GM18870 (cell line): ENCODE measurements at regions not wholly inside any gene's neighbourhood (a gene's known extent, or its start where the extent isn't known, plus 50 kb on each side); places are given as distances from the start of the nearest gene placed in this dataset.
"Not testable (repeated sequence)": the region's sequence is repeated elsewhere in the genome, so short reads cannot be mapped to it uniquely, and the experiment has no call there.

Experiments used
- ATAC-seq: cut with Tn5 transposase; IDR thresholded peaks from one replicate; pipeline ENCODE4 v1.9.1; 2021; ENCODE audit warnings: moderate library complexity; ENCODE audit not compliant: unreplicated experiment

- ATAC-seq = no peak
These were observed 114.3 kb upstream of the LRFN2 start for GRCh38 chr6:40701352-40702007.

GRCh38 chr6:40700006-40700580, 112.9 kb upstream of the LRFN2 start:
- ATAC-seq = no peak

- ATAC-seq = no peak
These were observed 108.7 kb upstream of the LRFN2 start for GRCh38 chr6:40695750-40696415.

GRCh38 chr6:40695114-40695513, 108.0 kb upstream of the LRFN2 start:
- ATAC-seq = no peak

- ATAC-seq = no peak
These were observed 106.6 kb upstream of the LRFN2 start for GRCh38 chr6:40693768-40694167.

- ATAC-seq = no peak
These were observed 105.2 kb upstream of the LRFN2 start for GRCh38 chr6:40692337-40692736.

- no peak for ATAC-seq
These were observed 102.0 kb upstream of the LRFN2 start for GRCh38 chr6:40689185-40689584.

GRCh38 chr6:40688214-40688761, 101.1 kb upstream of the LRFN2 start:
- no peak for ATAC-seq

GRCh38 chr6:40685862-40686261, 98.7 kb upstream of the LRFN2 start:
- ATAC-seq = no peak

GRCh38 chr6:40681622-40682021, 94.5 kb upstream of the LRFN2 start:
- ATAC-seq = no peak

- ATAC-seq = no peak
These were observed 91.8 kb upstream of the LRFN2 start for GRCh38 chr6:40678941-40679340.

GRCh38 chr6:40674170-40674569, 87.0 kb upstream of the LRFN2 start:
- no peak for ATAC-seq

GRCh38 chr6:40672087-40672486, 84.9 kb upstream of the LRFN2 start:
- ATAC-seq = no peak

GRCh38 chr6:40671694-40672050, 84.5 kb upstream of the LRFN2 start:
- no peak for ATAC-seq

GRCh38 chr6:40671001-40671693, 84.0 kb upstream of the LRFN2 start:
- ATAC-seq = no peak

GRCh38 chr6:40669343-40669742, 82.2 kb upstream of the LRFN2 start:
- ATAC-seq = no peak

GRCh38 chr6:40668203-40668602, 81.0 kb upstream of the LRFN2 start:
- ATAC-seq = no peak

GRCh38 chr6:40666530-40666929, 79.4 kb upstream of the LRFN2 start:
- no peak for ATAC-seq

GRCh38 chr6:40661726-40662125, 74.6 kb upstream of the LRFN2 start:
- ATAC-seq = no peak

GRCh38 chr6:40656772-40657171, 69.6 kb upstream of the LRFN2 start:
- not testable (repeated sequence) for ATAC-seq

- ATAC-seq = no peak
These were observed 67.7 kb upstream of the LRFN2 start for GRCh38 chr6:40654828-40655227.

- no peak for ATAC-seq
These were observed 57.9 kb upstream of the LRFN2 start for GRCh38 chr6:40645043-40645442.
